ENCODE measurements at regions not wholly inside any gene's neighbourhood (a gene's known extent, or its start where the extent isn't known, plus 50 kb on each side); places are given as distances from the start of the nearest gene placed in this dataset.

GRCh38 chr6:25175196-25175595 lies 104.0 kb upstream of the CARMIL1 start:
- Mint-ChIP-seq H3K27ac (no peak overlapping the region), H3K36me3 (no peaks in the 10 kb centered on the region), H3K4me3 (no peak overlapping the region), H3K27me3 (peaks cover 0 to 8% of the 10 kb centered on the region in 2 donors), H3K4me1 (peaks cover 0 to 14% (median 0%) of the 10 kb centered on the region in 3 donors), H3K9me3 (no peaks in the 10 kb centered on the region)
- no peak for DNase-seq
- ChIA-PET POLR2A (interaction anchor here in 1 of 2 donors (0.8 kb wide), 1 partner anchor 21 kb away, joined by 3 read pairs; no protein-coding TSS in a partner anchor), CTCF (no interaction called here)
- Histone ChIP-seq H3K4me3 (ENCODE audit: control insufficient read depth in 1 of 2, extremely low read depth in 1 of 2, low read length in 1 of 2) (no peak overlapping the region), H3K4me1 (ENCODE audit: control insufficient read depth in 1 of 2, extremely low read depth in 1 of 2, insufficient read depth in 2 of 2, low read length in 2 of 2) (no peaks in the 10 kb centered on the region), H3K27ac (ENCODE audit: low read length) (no peak overlapping the region), H3K9me3 (no peaks in the 10 kb centered on the region), H3K27me3 (replicated peaks in 1 of 2; ENCODE audit: control insufficient read depth in 2 of 2, extremely low read depth in 1 of 2, insufficient read depth in 2 of 2, low read length in 1 of 2) (no peaks in the 10 kb centered on the region), H3K36me3 (ENCODE audit: control insufficient read depth in 2 of 2, extremely low read depth in 1 of 2, insufficient read depth in 1 of 2, low read length in 1 of 2) (no peaks in the 10 kb centered on the region)
- no CpG with 5 or more reads among the region's 6 CpGs for WGBS (ENCODE audit: insufficient coverage)
- ATAC-seq (replicated peaks in 1 of 4), result no peak

DNA sequence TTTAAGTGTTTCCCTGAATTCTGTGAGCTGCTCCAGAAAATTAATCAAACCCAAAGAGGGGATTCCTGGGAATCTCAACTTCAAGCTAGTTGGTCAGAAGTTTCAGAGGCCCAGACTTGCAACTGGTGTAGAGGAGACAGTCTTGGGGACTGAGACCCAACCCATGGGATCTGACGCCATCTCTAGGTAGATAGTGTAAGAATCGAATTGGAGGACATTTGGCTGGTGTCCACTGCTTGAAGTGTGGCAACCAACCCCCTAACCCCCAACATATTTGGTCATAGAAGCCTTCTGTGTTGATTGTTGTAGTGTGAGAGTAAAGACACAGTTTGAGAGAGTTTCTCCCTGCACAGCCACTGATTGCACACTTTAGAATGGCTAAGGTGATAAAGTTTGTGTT lies 103.5 kb upstream of the CARMIL1 start:
- H3K27ac Mint-ChIP-seq, result no peak overlapping the region

DNA sequence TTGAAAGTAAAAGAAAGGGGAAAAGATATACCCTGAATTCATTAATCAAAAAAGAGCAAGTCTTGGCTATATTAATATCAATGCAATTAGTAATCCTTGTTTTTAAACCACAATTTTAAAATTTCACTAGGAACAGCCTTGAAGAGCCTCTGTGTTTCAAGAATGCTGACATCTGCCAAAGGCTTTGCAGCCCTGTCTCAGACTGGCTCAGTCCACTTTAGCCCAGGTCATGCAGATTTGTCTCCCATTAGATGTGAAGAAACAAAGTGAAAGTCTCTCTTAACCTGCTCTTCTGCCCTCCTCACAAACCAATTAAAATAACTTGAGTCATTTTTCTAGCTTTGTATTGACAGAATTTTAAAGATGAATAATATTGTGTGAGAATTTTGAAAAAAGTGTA lies 102.7 kb upstream of the CARMIL1 start:
- ATAC-seq (replicated peaks in 1 of 4) (no peak), DNase-seq (no peak)
- no peak overlapping the region for H3K4me3 ChIP-seq (ENCODE audit: control insufficient read depth in 1 of 2, extremely low read depth in 1 of 2, low read length in 1 of 2)
- no peaks in the 10 kb centered on the region for H3K27me3 ChIP-seq (replicated peaks in 1 of 2; ENCODE audit: control insufficient read depth in 2 of 2, extremely low read depth in 1 of 2, insufficient read depth in 2 of 2, low read length in 1 of 2)
- POLR2A ChIA-PET, result interaction anchor here in 1 of 2 donors (0.6 kb wide), 1 partner anchor 8 kb away, joined by 4 read pairs; no protein-coding TSS in a partner anchor
- no peaks in the 10 kb centered on the region for H3K9me3 Mint-ChIP-seq
- H3K36me3 ChIP-seq (ENCODE audit: control insufficient read depth in 2 of 2, extremely low read depth in 1 of 2, insufficient read depth in 1 of 2, low read length in 1 of 2), result no peaks in the 10 kb centered on the region
- H3K4me1 ChIP-seq (ENCODE audit: control insufficient read depth in 1 of 2, extremely low read depth in 1 of 2, insufficient read depth in 2 of 2, low read length in 2 of 2), result no peaks in the 10 kb centered on the region
- no peak overlapping the region for H3K27ac ChIP-seq (ENCODE audit: low read length)
- peaks cover 0 to 14% (median 0%) of the 10 kb centered on the region in 3 donors for H3K4me1 Mint-ChIP-seq
- H3K36me3 Mint-ChIP-seq, result no peaks in the 10 kb centered on the region
- H3K27me3 Mint-ChIP-seq, result peaks cover 0 to 8% of the 10 kb centered on the region in 2 donors
- no peaks in the 10 kb centered on the region for H3K9me3 ChIP-seq
- no peak overlapping the region for H3K4me3 Mint-ChIP-seq
- CTCF ChIA-PET, result no interaction called here
- H3K27ac Mint-ChIP-seq, result no peak overlapping the region

More for the DNA sequence above, 103.5 kb upstream of the CARMIL1 start:
- Histone ChIP-seq H3K27me3 (replicated peaks in 1 of 2; ENCODE audit: control insufficient read depth in 2 of 2, extremely low read depth in 1 of 2, insufficient read depth in 2 of 2, low read length in 1 of 2) (no peaks in the 10 kb centered on the region), H3K36me3 (ENCODE audit: control insufficient read depth in 2 of 2, extremely low read depth in 1 of 2, insufficient read depth in 1 of 2, low read length in 1 of 2) (no peaks in the 10 kb centered on the region), H3K27ac (ENCODE audit: low read length) (no peak overlapping the region), H3K4me3 (ENCODE audit: control insufficient read depth in 1 of 2, extremely low read depth in 1 of 2, low read length in 1 of 2) (no peak overlapping the region), H3K4me1 (ENCODE audit: control insufficient read depth in 1 of 2, extremely low read depth in 1 of 2, insufficient read depth in 2 of 2, low read length in 2 of 2) (no peaks in the 10 kb centered on the region), H3K9me3 (no peaks in the 10 kb centered on the region)
- Mint-ChIP-seq H3K36me3 (no peaks in the 10 kb centered on the region), H3K27me3 (peaks cover 0 to 8% of the 10 kb centered on the region in 2 donors), H3K4me1 (peaks cover 0 to 14% (median 0%) of the 10 kb centered on the region in 3 donors), H3K4me3 (no peak overlapping the region), H3K9me3 (no peaks in the 10 kb centered on the region)
- DNase-seq (peak in 1 of 35 experiments; percentile 11), ATAC-seq (replicated peaks in 1 of 4) (no peak)
- ChIA-PET CTCF (no interaction called here), POLR2A (no interaction called here)
- no CpG with 5 or more reads among the region's 2 CpGs for WGBS (ENCODE audit: insufficient coverage)

DNA sequence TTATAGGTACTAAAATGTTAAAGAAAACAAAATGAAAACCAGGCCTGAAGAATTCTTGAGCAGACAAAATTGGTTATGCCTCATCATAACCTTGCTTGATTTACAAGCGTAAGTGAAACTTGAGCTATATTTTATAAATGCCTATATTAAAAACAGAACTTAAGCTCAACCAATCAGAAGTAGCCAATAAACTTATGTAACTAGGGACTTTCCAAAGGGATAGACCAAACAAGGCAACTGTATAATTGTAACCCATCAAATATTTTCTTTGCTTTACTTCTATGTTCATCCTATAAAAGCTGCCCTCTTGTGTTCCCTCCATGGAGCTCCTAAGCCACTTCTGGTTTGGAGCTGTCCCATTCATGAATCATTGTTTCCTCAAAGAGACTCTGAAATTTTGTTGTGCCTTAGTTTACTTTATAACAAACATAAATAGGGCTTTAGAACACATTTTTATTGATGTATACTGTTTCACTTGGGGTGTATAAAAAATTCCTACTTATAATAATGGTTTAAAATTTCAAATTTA lies 101.6 kb upstream of the CARMIL1 start:
- no peaks in the 10 kb centered on the region for H3K9me3 Mint-ChIP-seq
- no peak overlapping the region for H3K4me3 ChIP-seq (ENCODE audit: control insufficient read depth in 1 of 2, extremely low read depth in 1 of 2, low read length in 1 of 2)
- no peak overlapping the region for H3K27ac Mint-ChIP-seq
- no peaks in the 10 kb centered on the region for H3K27me3 ChIP-seq (replicated peaks in 1 of 2; ENCODE audit: control insufficient read depth in 2 of 2, extremely low read depth in 1 of 2, insufficient read depth in 2 of 2, low read length in 1 of 2)
- ChIA-PET POLR2A (interaction anchor here in 1 of 2 donors (0.6 kb wide), 1 partner anchor 50 kb away, joined by 3 read pairs; no protein-coding TSS in a partner anchor), CTCF (interaction anchor here in 1 of 2 donors (1.2 kb wide), 1 partner anchor 46 kb away, joined by 4 read pairs; no protein-coding TSS in a partner anchor)
- no peak overlapping the region for H3K27ac ChIP-seq (ENCODE audit: low read length)
- H3K36me3 Mint-ChIP-seq, result no peaks in the 10 kb centered on the region
- no peaks in the 10 kb centered on the region for H3K4me1 ChIP-seq (ENCODE audit: control insufficient read depth in 1 of 2, extremely low read depth in 1 of 2, insufficient read depth in 2 of 2, low read length in 2 of 2)
- H3K4me3 Mint-ChIP-seq, result no peak overlapping the region
- H3K36me3 ChIP-seq (ENCODE audit: control insufficient read depth in 2 of 2, extremely low read depth in 1 of 2, insufficient read depth in 1 of 2, low read length in 1 of 2), result no peaks in the 10 kb centered on the region
- no peaks in the 10 kb centered on the region for H3K9me3 ChIP-seq
- peaks cover 0 to 8% of the 10 kb centered on the region in 2 donors for H3K27me3 Mint-ChIP-seq
- ATAC-seq (replicated peaks in 1 of 4) (no peak), DNase-seq (no peak)
- no CpG with 5 or more reads among the region's 1 CpG for WGBS (ENCODE audit: insufficient coverage)
- peaks cover 0 to 14% (median 0%) of the 10 kb centered on the region in 3 donors for H3K4me1 Mint-ChIP-seq

- Mint-ChIP-seq H3K27ac (no peak overlapping the region), H3K4me3 (no peak overlapping the region), H3K9me3 (no peaks in the 10 kb centered on the region), H3K4me1 (peaks cover 0 to 8% (median 0%) of the 10 kb centered on the region in 3 donors), H3K27me3 (no peaks in the 10 kb centered on the region), H3K36me3 (no peaks in the 10 kb centered on the region)
- CTCF ChIA-PET, result no interaction called here
- Histone ChIP-seq H3K4me1 (ENCODE audit: control insufficient read depth in 1 of 2, extremely low read depth in 1 of 2, insufficient read depth in 2 of 2, low read length in 2 of 2) (no peaks in the 10 kb centered on the region), H3K27ac (ENCODE audit: low read length) (no peak overlapping the region), H3K27me3 (replicated peaks in 1 of 2; ENCODE audit: control insufficient read depth in 2 of 2, extremely low read depth in 1 of 2, insufficient read depth in 2 of 2, low read length in 1 of 2) (no peaks in the 10 kb centered on the region), H3K4me3 (ENCODE audit: control insufficient read depth in 1 of 2, extremely low read depth in 1 of 2, low read length in 1 of 2) (no peak overlapping the region), H3K36me3 (ENCODE audit: control insufficient read depth in 2 of 2, extremely low read depth in 1 of 2, insufficient read depth in 1 of 2, low read length in 1 of 2) (no peaks in the 10 kb centered on the region), H3K9me3 (no peaks in the 10 kb centered on the region)
- DNase-seq (no peak), ATAC-seq (replicated peaks in 1 of 4) (no peak)
- WGBS (ENCODE audit: insufficient coverage), result 80% methylated on average over 3 of the region's 8 CpGs
- POLR2A ChIA-PET, result no interaction called here
Measured at GRCh38 chr6:25178336-25179035, 100.7 kb upstream of the CARMIL1 start.

- no peak for ATAC-seq (replicated peaks in 1 of 4)
- no CpG with 5 or more reads among the region's 4 CpGs for WGBS (ENCODE audit: insufficient coverage)
- no peak for DNase-seq
- Histone ChIP-seq H3K4me1 (ENCODE audit: control insufficient read depth in 1 of 2, extremely low read depth in 1 of 2, insufficient read depth in 2 of 2, low read length in 2 of 2) (no peaks in the 10 kb centered on the region), H3K9me3 (no peaks in the 10 kb centered on the region), H3K4me3 (ENCODE audit: control insufficient read depth in 1 of 2, extremely low read depth in 1 of 2, low read length in 1 of 2) (no peak overlapping the region), H3K27me3 (replicated peaks in 1 of 2; ENCODE audit: control insufficient read depth in 2 of 2, extremely low read depth in 1 of 2, insufficient read depth in 2 of 2, low read length in 1 of 2) (no peaks in the 10 kb centered on the region), H3K27ac (ENCODE audit: low read length) (no peak overlapping the region), H3K36me3 (ENCODE audit: control insufficient read depth in 2 of 2, extremely low read depth in 1 of 2, insufficient read depth in 1 of 2, low read length in 1 of 2) (no peaks in the 10 kb centered on the region)
- H3K4me1 Mint-ChIP-seq, result peaks cover 0 to 8% (median 0%) of the 10 kb centered on the region in 3 donors
- H3K36me3 Mint-ChIP-seq, result no peaks in the 10 kb centered on the region
- CTCF ChIA-PET, result no interaction called here
- no peak overlapping the region for H3K4me3 Mint-ChIP-seq
- H3K9me3 Mint-ChIP-seq, result no peaks in the 10 kb centered on the region
- H3K27me3 Mint-ChIP-seq, result no peaks in the 10 kb centered on the region
- H3K27ac Mint-ChIP-seq, result peak overlapping the region in 1 of 2 donors; percentile 24
- POLR2A ChIA-PET, result no interaction called here
Measured at GRCh38 chr6:25179051-25179778, 100.0 kb upstream of the CARMIL1 start.
